Hematopoietic multipotent progenitor cell treated with erythropoietin and hydrocortisone succinate and interleukin-3 and kit ligand, for 4 days (in vitro differentiated cells): ENCODE measurements at regions not wholly inside any gene's neighbourhood (a gene's known extent, or its start where the extent isn't known, plus 50 kb on each side); places are given as distances from the start of the nearest gene placed in this dataset.
"Not testable (repeated sequence)": the region's sequence is repeated elsewhere in the genome, so short reads cannot be mapped to it uniquely, and the experiment has no call there.

Experiments used
- DNase-seq: peaks from one replicate; pipeline ENCODE4 v3.0.0-alpha.2; 2015

GRCh38 chr6:74357321-74357720 lies 661.3 kb downstream of the CD109 start:
- DNase-seq = no peak

- no peak for DNase-seq
These were observed 660.4 kb downstream of the CD109 start for GRCh38 chr6:74356391-74356790.

DNA sequence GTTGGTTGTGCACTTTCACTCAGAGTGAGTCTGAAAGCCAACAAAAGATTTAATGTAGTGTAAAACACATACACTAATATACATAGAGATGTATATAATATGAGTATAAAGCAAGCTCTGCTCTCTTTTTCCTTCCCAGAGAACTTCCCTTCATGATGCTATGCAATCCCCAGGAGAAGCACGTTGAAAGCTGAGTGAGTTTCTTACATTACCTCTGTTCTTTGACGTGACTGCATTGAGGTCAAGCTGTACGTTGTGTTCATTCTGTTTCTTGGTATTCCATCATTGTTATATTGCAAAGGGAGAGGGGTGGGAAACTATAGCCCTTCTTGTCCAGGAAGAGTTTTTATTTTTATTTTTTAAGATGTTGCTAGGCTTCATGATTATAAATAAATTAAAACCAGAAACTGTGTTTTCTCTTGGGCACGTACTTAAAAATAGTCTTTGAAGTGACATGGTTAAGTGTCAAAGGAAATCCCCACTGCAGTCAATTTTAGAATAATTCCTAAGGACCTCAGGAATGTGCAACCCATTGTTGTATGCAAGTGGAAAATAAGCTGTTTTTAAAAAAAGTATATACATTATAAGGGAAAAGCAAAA lies 651.0 kb downstream of the CD109 start:
- DNase-seq = no peak

DNA sequence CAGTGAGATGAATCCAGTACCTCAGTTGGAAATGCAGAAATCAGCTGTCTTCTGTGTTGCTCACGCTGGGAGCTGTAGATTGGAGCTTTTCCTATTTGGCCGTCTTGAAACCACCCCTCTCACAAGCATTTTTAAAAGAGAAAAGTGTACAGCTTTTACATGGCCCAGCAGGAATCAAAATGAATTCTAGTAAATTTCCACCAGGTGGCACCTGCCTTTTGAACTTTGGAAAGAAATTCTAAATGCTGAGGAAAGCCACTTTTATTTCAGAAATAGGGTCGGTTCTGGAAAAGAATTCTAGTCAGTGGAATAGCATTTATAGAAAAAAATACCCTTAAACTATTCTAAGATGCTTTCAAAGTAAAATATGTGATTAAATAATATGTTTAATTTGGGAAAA lies 647.8 kb downstream of the CD109 start:
- DNase-seq = peak; percentile 12

DNA sequence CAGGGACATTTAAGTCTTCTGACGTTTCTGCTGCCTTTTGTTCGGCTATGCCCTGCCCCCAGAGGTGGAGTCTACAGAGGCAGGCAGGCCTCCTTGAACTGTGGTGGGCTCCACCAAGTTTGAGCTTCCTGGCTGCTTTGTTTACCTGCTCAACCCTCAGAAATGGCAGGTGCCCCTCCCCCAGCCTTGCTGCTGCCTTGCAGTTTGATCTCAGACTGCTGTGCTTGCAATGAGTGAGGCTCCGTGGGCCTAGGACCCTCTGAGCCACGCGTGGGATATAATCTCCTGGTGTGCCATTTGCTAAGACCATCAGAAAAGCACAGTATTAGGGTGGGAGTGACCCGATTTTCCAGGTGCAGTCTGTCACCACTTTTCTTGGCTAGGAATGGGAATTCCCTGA lies 647.3 kb downstream of the CD109 start:
- DNase-seq = not testable (repeated sequence)

DNA sequence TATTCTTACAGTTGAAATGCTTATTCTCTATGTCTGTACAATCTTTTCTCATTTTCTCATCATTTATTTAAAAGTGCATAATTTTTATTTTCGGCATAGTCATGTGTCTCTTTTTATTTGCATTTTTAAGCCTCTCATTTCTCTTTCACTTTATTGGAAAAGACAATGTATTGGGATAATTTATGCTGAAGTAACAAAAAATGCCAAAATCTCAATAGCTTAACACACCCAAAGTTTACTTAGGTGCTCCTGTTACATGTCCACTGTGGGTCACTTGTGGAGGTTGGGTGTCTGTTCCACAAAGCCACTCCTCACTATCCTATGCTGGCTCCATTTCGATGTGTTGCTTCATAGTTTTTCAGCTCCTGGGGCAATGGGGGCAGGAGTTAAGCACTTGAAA lies 638.7 kb downstream of the CD109 start:
- no peak for DNase-seq

- no peak for DNase-seq
These were observed 637.4 kb downstream of the CD109 start for GRCh38 chr6:74333406-74333805.

DNA sequence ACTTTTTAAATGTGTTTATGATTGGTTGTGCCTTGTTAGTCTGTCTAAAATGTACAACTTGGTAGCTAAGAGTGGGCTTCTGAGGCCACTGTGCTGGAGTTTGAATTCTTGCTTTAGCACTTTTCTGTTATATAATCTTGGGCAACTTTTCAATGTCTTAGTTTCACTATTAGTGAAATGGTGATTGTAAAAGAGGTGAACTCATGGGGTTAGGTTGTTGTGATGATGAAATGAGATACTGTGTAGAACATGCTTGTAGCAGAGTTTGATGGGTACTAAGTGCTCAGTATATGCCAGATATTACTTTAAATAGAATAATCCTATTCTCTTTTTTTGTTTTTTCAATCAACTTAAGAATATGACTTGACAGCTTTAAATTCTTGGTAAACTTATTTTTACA lies 624.7 kb downstream of the CD109 start:
- DNase-seq = no peak

- DNase-seq = no peak
These were observed 624.1 kb downstream of the CD109 start for GRCh38 chr6:74320074-74320473.

GRCh38 chr6:74319292-74319691 lies 623.3 kb downstream of the CD109 start:
- no peak for DNase-seq

DNA sequence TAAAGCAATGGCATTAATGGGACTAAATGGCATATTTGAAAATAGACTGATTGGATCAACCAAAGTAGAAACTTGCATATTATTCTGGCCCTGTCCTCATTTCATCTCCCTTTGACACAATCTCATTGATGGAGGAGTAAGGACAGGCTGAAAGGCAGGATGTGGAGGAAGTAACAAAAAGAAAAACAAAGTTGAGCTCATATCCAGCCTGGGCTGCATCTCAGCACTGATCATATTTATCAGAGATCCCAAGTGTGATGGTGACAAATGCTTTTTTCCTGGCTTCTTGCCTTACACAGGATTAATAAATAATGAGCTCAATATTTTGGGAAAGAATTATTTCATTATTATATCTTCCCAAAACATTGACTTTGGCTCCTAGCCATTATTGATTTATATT lies 622.7 kb downstream of the CD109 start:
- no peak for DNase-seq

DNA sequence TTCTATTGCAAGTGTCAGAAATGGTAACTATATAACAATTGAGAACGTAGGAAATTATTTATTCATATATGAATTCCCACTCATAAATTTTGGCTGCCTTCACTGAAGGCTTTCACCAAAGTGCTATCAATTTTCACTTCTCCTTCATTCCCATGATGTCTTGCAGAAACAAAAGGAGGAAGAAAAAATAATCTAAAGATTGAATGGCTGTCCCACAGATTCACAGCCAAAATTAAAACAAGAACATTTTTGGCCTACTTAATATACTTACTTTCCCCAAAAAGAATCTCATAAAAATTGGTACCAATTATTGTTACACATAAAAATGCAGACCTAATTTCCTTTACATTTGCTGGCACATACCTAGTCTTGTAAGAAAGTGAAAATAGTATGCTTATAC lies 616.1 kb downstream of the CD109 start:
- no peak for DNase-seq

DNA sequence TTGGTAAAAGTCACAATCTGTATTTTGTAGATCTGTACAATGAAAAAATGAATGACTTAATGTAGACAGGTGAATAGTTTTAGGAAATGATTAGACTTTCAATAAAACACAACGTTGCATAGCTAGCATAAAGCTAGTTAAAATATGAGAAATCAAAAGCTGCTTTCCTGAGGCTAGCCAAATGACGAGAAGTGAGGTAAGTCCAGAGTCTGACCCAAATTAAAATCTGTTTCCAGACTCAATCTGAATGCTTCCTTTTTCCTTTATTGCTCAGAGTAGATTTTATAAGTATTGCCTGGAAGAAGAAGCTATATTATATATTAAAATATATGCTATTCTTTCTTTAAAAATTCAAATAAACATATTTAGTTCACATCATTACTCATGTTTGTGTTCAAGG lies 615.4 kb downstream of the CD109 start:
- DNase-seq = no peak

GRCh38 chr6:74289884-74290283 lies 593.9 kb downstream of the CD109 start:
- no peak for DNase-seq

GRCh38 chr6:74287932-74288331 lies 591.9 kb downstream of the CD109 start:
- DNase-seq = no peak

DNA sequence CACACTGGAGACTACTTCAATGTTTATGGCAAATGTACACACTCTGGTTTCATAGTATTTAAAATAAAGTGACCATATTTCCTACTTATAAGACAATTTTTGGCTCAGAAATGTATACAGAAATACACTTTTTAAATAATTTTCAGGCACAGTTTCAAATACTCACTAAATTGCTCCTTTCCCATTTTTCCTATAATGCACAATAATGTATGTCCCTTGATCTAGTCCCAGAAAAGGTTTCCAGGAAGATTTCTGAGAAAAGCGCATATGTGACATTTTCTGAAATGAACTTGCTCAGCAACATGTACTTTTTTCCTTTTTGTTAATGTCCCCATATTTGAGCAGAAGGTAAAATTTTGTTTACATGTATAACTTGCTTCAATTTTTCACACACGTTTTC lies 591.4 kb downstream of the CD109 start:
- DNase-seq = no peak

DNA sequence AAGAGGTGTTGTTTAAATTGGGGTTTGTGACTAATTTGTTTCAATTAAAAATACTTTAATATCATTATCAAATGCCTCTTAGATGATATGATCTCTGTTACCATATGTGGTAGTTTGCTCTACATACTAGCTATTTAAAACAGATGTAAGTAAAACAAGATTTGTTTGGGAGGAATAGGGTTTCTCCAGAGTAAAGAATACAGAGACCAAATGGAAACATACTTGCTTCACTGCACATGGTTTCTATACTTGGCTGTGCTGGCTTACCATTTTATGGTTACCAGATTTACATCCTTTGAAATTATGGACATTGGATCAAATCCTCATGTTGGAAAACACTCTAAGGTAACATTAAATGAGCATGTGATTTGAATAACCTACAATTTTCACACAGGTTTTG lies 588.3 kb downstream of the CD109 start:
- DNase-seq = no peak

DNA sequence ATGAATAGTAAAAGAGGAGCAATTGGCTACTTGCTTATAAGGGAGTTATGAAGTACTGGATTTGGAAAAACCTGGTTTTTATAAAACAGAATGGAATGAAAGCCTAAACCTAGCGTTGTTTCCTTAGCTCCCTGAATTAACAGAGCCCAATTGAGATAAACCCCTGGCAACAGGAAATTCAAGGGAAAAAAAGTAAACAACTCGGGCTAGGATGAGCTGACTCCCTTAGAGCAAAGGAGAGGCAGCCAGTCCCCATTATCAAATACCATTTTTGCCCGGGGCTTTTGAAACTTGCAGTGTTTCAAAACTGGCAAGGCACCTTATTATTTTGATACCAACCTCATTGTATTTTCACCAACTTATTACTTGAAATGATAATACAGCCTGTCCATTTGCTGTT lies 587.5 kb downstream of the CD109 start:
- DNase-seq = no peak

- no peak for DNase-seq
These were observed 586.2 kb downstream of the CD109 start for GRCh38 chr6:74282143-74282689.

- no peak for DNase-seq
These were observed 584.2 kb downstream of the CD109 start for GRCh38 chr6:74280130-74280692.

GRCh38 chr6:74277777-74278186 lies 581.8 kb downstream of the CD109 start:
- DNase-seq = no peak

DNA sequence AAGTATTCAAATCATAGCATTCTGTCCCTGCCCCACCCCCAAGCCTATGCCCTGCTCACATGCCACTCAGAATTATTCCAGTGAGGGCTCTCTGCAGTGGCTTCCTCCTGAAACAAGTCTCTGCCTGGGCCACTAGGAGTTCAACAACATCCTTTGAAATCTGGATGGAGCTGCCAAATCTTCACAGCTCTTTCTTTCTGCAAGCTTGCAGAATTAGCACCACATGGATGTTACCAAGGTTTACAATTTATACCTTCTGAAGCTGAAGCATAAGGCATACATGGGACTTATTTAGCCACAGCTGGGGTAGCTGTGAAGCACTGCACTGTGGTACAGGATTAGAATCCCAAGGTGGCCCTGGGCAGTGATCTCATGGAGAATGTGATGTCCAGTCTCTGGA lies 577.5 kb downstream of the CD109 start:
- no peak for DNase-seq

DNA sequence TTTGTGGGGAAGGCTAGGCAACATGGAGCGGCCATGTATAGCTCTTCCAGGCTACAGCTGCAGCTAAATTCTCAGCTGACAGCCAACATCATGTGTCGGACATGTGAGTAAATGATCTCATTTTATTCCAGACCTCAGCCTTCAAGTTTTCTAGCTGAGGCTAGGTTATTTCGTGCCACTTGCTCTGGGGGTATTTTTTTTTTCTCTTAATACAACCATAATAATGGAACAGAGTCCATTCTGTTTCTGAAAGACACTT lies 573.5 kb downstream of the CD109 start:
- DNase-seq = no peak

DNA sequence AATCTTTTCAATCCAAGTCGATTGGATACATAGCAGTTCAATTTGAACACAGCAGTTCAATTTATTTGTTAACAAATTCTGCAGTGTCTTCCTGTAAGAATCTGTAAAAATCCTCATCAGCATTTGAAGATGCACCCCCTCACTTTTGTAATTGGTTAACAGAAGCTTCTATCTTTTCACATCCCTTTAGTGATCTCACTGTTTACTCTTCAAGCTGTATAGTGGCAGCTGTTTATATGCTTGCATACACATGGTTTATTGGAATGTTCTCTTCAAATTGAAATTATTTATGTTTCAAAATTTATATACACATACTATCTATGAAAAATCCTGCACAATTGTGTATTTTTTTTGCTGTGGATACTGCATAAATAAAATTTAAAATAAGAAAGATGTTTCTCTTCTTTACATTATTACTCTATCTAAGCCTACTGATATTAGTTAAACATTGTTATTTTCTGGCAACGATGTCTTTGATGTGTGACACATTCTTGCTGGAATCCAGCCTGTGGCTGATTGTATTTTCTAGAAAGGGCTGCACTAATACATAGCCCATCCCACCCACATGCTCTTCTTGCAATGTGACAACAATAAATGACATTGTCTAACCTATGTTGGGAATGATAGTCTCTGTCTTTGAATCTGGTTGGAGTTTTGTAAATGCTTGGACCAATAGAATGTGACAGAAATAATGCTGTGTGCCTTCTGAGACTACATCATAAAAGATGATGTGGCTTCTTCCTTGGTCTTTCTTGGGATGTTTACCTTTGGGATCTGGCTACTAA lies 573.0 kb downstream of the CD109 start:
- no peak for DNase-seq

GRCh38 chr6:74259981-74260380 lies 564.0 kb downstream of the CD109 start:
- DNase-seq = no peak
